Epithelial cell of proximal tubule (primary cell): ENCODE measurements at regions not wholly inside any gene's neighbourhood (a gene's known extent, or its start where the extent isn't known, plus 50 kb on each side); places are given as distances from the start of the nearest gene placed in this dataset.
"Not testable (repeated sequence)": the region's sequence is repeated elsewhere in the genome, so short reads cannot be mapped to it uniquely, and the experiment has no call there.

ENCODE experiments used
- DNase-seq: peaks from one replicate; pipeline ENCODE4 v3.0.0-alpha.2; 2011; ENCODE audit warnings: low read depth
- H3K4me3 ChIP-seq: 2 replicates; pipeline ENCODE4 v1.5.1; 2011; ENCODE audit warnings: low read depth, mild to moderate bottlenecking, low read length
- CTCF ChIP-seq: conservative IDR thresholded peaks from 2 replicates; pipeline ENCODE4 v1.5.1; 2012; ENCODE audit warnings: low read depth, mild to moderate bottlenecking, low read length

GRCh38 chr5:17061973-17062470, 125.9 kb upstream of the MYO10 start:
- no peak overlapping the region for H3K4me3 ChIP-seq
- DNase-seq = no peak
- no peak for TF ChIP-seq CTCF

GRCh38 chr5:17062741-17063140, 126.7 kb upstream of the MYO10 start:
- not testable (repeated sequence) for DNase-seq, H3K4me3 ChIP-seq

GRCh38 chr5:17064241-17064640, 128.2 kb upstream of the MYO10 start:
- no peak for DNase-seq
- TF ChIP-seq CTCF = no peak

GRCh38 chr5:17065458-17065857, 129.4 kb upstream of the MYO10 start:
- no peak for DNase-seq
- H3K4me3 ChIP-seq = no peak overlapping the region
- no peak for TF ChIP-seq CTCF

More at GRCh38 chr5:17064241-17064640, 128.2 kb upstream of the MYO10 start:
- H3K4me3 ChIP-seq = no peak overlapping the region

- DNase-seq, H3K4me3 ChIP-seq: not testable (repeated sequence)
Observed at GRCh38 chr5:17066026-17066425, 129.9 kb upstream of the MYO10 start.

- no peak for DNase-seq
- no peak for TF ChIP-seq CTCF
- no peak overlapping the region for H3K4me3 ChIP-seq
Observed at GRCh38 chr5:17067657-17068392, 131.7 kb upstream of the MYO10 start.

GRCh38 chr5:17069995-17070511, 134.0 kb upstream of the MYO10 start:
- no peak for DNase-seq
- TF ChIP-seq CTCF = no peak

GRCh38 chr5:17070647-17071046, 134.6 kb upstream of the MYO10 start:
- TF ChIP-seq CTCF = no peak
- H3K4me3 ChIP-seq = no peak overlapping the region
- DNase-seq = no peak

More at GRCh38 chr5:17069995-17070511, 134.0 kb upstream of the MYO10 start:
- H3K4me3 ChIP-seq = no peak overlapping the region
